Activated CD8-positive, alpha-beta T cell treated with anti-CD3 and anti-CD28 coated beads, Interleukin-2, amount 10 ng/mL, durations not matched to agents 7 days and 5 days (primary cell): ENCODE measurements at regions not wholly inside any gene's neighbourhood (a gene's known extent, or its start where the extent isn't known, plus 50 kb on each side); places are given as distances from the start of the nearest gene placed in this dataset.
"Not testable (repeated sequence)": the region's sequence is repeated elsewhere in the genome, so short reads cannot be mapped to it uniquely, and the experiment has no call there.

Source experiments
- ATAC-seq: fragments of 150-1000 bp; cut with Tn5 transposase; one replicate; pipeline ENCODE4 v1.10.0; 2021; ENCODE audit warnings: moderate library complexity
- CTCF ChIA-PET: fragments of 350-600 bp; sonication (Branson Sonifier 250); formaldehyde crosslinking; loops from one replicate; lab custom pipeline; 2021; ENCODE audit warnings: antibody characterized with exemption; lab: Charles Lee
- POLR2A ChIA-PET: fragments of 350-600 bp; sonication (Branson Sonifier 250); formaldehyde crosslinking; loops from one replicate; lab custom pipeline; 2021; ENCODE audit warnings: antibody characterized with exemption; lab: Charles Lee
- DNase-seq: peaks from one replicate; pipeline ENCODE4 v3.0.0-alpha.2; 2020
- H3K27ac Mint-ChIP-seq: one replicate; pipeline ENCODE4 v1.8.0; 2021; ENCODE audit warnings: mild to moderate bottlenecking, mixed read lengths
- H3K27me3 Mint-ChIP-seq: one replicate; pipeline ENCODE4 v1.8.0; 2021; ENCODE audit warnings: low read depth, mixed read lengths
- H3K36me3 Mint-ChIP-seq: one replicate; pipeline ENCODE4 v1.8.0; 2021; ENCODE audit warnings: low read depth, mixed read lengths
- H3K4me1 Mint-ChIP-seq: one replicate; pipeline ENCODE4 v1.8.0; 2021; ENCODE audit warnings: low read depth, mixed read lengths
- H3K4me3 Mint-ChIP-seq: one replicate; pipeline ENCODE4 v1.8.0; 2021; ENCODE audit warnings: mild to moderate bottlenecking, mixed read lengths
- H3K9me3 Mint-ChIP-seq: one replicate; pipeline ENCODE4 v1.8.0; 2022; ENCODE audit warnings: mixed read lengths; ENCODE audit not compliant: insufficient read depth

DNA sequence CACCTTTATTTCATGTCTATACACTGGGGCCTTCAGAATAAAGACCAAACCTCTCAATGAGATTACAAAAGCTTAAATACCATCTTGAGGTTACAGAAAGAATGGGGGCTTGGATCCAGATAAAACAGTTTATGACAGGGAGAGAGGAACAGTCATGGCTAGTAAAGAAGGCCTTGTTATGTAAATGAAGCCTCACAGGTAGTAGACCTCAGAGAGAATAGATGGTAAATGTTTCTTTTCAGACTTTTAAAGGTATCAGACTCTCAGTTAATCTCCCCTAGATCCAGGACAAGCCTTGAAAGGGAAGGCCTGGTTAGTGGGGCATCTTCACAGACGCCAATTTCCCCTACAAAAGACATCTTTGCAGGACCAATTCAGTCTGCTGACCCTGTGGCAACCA is 1325.6 kb downstream of the HACE1 start:
- H3K9me3 Mint-ChIP-seq: no peaks in the 10 kb centered on the region
- H3K36me3 Mint-ChIP-seq: no peaks in the 10 kb centered on the region
- H3K27me3 Mint-ChIP-seq: no peaks in the 10 kb centered on the region
- ChIA-PET POLR2A (no interaction called here), CTCF (no interaction called here)
- no peak overlapping the region for H3K4me3 Mint-ChIP-seq
- ATAC-seq: no peak
- no peak overlapping the region for H3K27ac Mint-ChIP-seq
- no peaks in the 10 kb centered on the region for H3K4me1 Mint-ChIP-seq
- no peak for DNase-seq

DNA sequence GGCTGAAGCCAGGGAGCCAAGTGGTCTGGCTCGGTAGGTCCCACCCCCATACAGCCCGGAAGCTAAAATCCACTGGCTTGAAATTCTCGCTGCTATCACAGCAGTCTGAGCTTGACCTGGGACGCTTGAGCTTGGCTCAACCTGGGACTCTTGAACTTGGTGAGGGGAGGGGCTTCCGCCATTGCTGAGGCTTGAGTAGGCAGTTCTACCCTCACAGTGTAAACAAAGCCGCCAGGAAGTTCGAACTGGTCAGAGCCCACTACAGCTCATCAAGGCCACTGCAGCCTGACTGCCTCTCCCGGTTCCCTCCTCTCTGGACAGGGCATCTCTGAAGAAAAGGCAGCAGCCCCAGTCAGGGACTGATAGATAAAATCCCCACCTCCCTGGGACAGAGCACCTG is 1337.7 kb downstream of the HACE1 start:
- H3K36me3 Mint-ChIP-seq: no peaks in the 10 kb centered on the region
- no peak overlapping the region for H3K4me3 Mint-ChIP-seq
- no peaks in the 10 kb centered on the region for H3K4me1 Mint-ChIP-seq
- ChIA-PET CTCF (no interaction called here), POLR2A (no interaction called here)
- peaks cover 4% of the 10 kb centered on the region for H3K9me3 Mint-ChIP-seq
- H3K27me3 Mint-ChIP-seq: no peaks in the 10 kb centered on the region
- ATAC-seq (no peak), DNase-seq (no peak)
- no peak overlapping the region for H3K27ac Mint-ChIP-seq

DNA sequence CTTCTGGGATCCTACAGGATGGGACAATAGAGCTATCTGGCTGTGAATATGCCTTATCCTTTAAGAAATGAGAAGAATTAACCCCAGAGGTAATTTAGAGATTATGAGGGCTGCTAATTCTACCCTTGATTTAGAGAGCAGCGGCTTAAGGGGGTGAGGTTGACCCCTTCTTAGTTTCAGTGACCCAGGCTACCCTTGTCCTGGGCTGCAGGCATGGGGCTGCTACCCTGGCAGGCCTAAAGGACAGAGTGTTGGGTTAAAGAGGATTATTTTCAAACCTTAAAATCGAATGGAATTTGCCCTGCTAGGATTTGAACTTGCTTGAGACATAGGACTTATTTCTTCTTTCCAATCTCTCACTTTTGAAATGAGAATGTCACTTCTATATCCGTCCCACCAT is 1343.4 kb downstream of the HACE1 start:
- Mint-ChIP-seq H3K36me3 (no peaks in the 10 kb centered on the region), H3K4me1 (no peaks in the 10 kb centered on the region), H3K9me3 (no peaks in the 10 kb centered on the region), H3K4me3 (no peak overlapping the region), H3K27ac (no peak overlapping the region), H3K27me3 (no peaks in the 10 kb centered on the region)
- CTCF ChIA-PET: no interaction called here
- ATAC-seq (no peak), DNase-seq (no peak)
- POLR2A ChIA-PET: no interaction called here

DNA sequence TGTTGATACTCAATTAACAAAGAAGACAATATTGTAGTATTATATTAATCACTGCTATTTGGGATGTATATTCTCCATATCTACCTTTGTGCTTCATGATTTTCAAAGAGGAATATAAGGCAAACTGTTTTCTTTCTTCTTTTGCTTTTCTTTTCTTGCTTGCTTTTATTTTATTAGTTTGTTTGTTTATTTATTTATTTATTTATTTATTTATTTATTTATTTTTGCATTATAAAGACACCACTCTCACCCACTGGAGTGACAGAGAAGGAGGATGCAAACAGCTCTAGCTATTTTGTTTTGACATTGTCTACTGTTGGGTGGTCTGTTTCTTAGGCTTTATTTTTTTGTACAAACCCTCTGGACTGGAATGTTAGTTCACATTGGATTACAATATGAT is 1352.7 kb downstream of the HACE1 start:
- H3K27ac Mint-ChIP-seq: no peak overlapping the region
- H3K27me3 Mint-ChIP-seq: no peaks in the 10 kb centered on the region
- no peak for ATAC-seq
- ChIA-PET POLR2A (no interaction called here), CTCF (no interaction called here)
- H3K9me3 Mint-ChIP-seq: no peaks in the 10 kb centered on the region
- no peak overlapping the region for H3K4me3 Mint-ChIP-seq
- DNase-seq: no peak
- no peaks in the 10 kb centered on the region for H3K36me3 Mint-ChIP-seq
- H3K4me1 Mint-ChIP-seq: no peaks in the 10 kb centered on the region

DNA sequence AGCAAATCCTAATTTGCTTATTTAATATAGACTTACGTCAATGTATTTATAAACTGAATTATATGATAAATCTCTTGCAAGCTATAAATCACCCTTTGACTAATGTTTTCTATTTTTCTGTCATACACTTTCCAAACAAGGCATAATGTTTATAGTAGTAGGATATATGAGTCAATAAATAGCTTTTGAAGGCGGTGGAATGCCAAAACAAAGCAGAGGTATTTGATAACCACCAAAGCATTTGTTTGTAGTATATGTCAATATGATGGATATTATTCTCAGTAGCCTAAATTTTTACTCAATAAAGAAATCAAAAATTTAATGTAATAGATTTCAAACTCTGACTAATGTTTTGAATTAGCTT is 1354.6 kb downstream of the HACE1 start:
- ChIA-PET CTCF (no interaction called here), POLR2A (no interaction called here)

DNA sequence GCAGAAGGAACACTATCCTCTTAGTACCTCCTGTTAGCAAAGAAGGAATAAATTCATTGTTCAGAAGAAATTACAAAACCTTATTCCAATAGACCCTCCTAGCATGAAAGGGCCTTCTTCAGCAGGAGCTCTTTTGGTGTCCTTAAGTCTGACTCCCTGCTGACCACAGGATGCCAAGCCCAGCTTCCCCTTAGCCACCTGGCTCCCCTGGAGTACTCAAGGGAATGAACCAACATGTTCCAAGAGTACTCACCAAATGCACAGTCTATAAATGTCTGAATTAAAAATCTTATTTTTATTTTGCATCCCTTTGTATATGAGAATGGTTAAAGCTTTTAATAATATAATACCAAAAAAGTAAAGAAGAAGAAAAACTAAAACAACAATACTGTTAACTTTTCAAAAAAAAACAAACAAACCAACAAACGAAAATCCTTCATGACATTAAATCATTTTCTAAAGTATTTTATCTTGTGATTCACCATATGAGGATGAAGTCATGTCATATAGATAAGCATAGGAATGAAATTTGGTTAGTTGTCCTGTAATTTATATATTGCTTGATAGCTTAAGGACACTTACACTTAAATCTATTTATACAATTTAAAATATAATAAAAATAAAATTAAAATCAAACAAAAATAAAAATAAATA is 1355.1 kb downstream of the HACE1 start:
- H3K36me3 Mint-ChIP-seq: no peaks in the 10 kb centered on the region
- CTCF ChIA-PET: no interaction called here
- no peak overlapping the region for H3K4me3 Mint-ChIP-seq
- POLR2A ChIA-PET: no interaction called here
- H3K27ac Mint-ChIP-seq: no peak overlapping the region
- no peak for DNase-seq
- H3K27me3 Mint-ChIP-seq: no peaks in the 10 kb centered on the region
- no peaks in the 10 kb centered on the region for H3K9me3 Mint-ChIP-seq
- no peak for ATAC-seq
- H3K4me1 Mint-ChIP-seq: no peaks in the 10 kb centered on the region

More for the DNA sequence above, 1354.6 kb downstream of the HACE1 start:
- Mint-ChIP-seq H3K4me3 (no peak overlapping the region), H3K4me1 (no peaks in the 10 kb centered on the region), H3K36me3 (no peaks in the 10 kb centered on the region), H3K9me3 (no peaks in the 10 kb centered on the region), H3K27me3 (no peaks in the 10 kb centered on the region), H3K27ac (no peak overlapping the region)
- no peak for ATAC-seq
- DNase-seq: no peak

DNA sequence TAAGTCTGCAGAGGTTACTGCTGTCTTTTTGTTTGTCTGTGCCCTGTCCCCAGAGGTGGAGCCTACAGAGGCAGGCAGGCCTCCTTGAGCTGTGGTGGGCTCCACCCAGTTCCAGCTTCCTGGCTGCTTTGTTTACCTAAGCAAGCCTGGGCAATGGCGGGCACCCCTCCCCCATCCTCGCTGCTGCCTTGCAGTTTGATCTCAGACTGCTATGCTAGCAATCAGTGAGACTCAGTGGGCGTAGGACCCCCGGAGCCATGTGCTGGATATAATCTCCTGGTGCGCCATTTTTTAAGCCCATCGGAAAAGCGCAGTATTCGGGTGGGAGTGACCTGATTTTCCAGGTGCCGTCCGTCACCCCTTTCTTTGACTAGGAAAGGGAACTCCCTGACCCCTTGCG is 1363.1 kb downstream of the HACE1 start:
- DNase-seq, H3K9me3 Mint-ChIP-seq, H3K36me3 Mint-ChIP-seq, ATAC-seq, H3K27me3 Mint-ChIP-seq, CTCF ChIA-PET, H3K4me3 Mint-ChIP-seq, H3K27ac Mint-ChIP-seq, H3K4me1 Mint-ChIP-seq, POLR2A ChIA-PET: not testable (repeated sequence)

DNA sequence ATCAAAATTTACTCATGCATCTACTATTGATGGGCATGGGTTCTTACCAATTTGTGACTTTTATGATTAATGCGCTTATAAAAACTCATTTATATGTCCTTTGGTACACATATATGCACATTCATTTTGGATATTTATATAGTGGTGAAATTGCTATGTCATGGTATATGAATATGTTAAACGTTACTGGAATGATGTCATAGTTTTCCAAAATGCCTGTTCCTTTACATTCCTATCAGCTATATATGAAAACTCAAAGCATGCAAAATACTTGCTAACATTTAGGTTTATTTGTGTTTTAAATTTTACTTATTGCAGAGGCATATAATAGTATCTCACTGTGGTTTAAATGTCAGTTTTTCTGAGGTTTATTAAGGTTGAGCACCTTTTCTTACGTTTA is 1403.1 kb downstream of the HACE1 start:
- CTCF ChIA-PET: no interaction called here
- Mint-ChIP-seq H3K27ac (no peak overlapping the region), H3K36me3 (no peaks in the 10 kb centered on the region), H3K27me3 (no peaks in the 10 kb centered on the region), H3K4me3 (no peak overlapping the region), H3K4me1 (no peaks in the 10 kb centered on the region), H3K9me3 (peaks cover 4% of the 10 kb centered on the region)
- ATAC-seq: no peak
- DNase-seq: no peak
- POLR2A ChIA-PET: no interaction called here

DNA sequence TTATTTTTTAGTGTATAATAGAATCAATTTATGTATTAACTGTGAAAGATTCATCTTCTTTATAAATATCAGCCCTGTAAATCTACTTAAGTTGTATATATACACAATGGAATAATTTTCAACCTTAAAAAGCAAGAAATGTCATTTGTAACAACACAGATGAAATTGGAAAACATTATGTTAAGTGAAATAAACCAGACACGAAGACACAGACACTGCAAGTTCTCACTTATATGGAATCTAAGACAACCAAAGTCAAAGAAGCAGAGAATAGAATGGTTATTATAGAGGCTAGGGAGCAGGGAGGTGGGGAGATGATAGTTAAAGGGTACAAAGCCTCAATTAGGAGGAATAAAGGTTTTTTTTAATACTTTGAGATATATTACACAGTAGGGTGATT is 1404.4 kb downstream of the HACE1 start:
- Mint-ChIP-seq H3K4me1 (no peaks in the 10 kb centered on the region), H3K9me3 (peaks cover 4% of the 10 kb centered on the region), H3K27me3 (no peaks in the 10 kb centered on the region), H3K36me3 (no peaks in the 10 kb centered on the region), H3K4me3 (no peak overlapping the region), H3K27ac (no peak overlapping the region)
- ATAC-seq (no peak), DNase-seq (no peak)
- POLR2A ChIA-PET: no interaction called here
- CTCF ChIA-PET: no interaction called here

DNA sequence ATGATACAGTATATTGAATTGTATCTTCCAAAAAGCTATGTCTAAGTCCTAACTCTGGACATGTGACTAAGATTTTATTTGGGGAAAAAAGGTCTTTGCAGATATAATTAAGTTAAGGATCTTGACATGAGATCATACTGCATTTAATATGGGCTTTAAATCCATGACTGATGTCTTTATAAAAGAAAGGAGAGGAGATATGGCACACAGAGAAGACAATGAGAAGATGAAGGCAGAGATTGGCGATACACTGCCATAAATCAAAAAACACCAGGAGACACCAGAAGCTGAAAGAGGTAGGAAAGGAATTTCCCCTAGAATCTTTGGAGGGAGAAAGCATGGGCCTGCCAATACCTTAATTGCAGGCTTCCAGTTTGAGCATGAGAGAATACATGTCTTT is 1450.2 kb downstream of the HACE1 start:
- H3K27ac Mint-ChIP-seq: no peak overlapping the region
- H3K9me3 Mint-ChIP-seq: no peaks in the 10 kb centered on the region
- CTCF ChIA-PET: no interaction called here
- no peak overlapping the region for H3K4me3 Mint-ChIP-seq
- no peaks in the 10 kb centered on the region for H3K36me3 Mint-ChIP-seq
- no peaks in the 10 kb centered on the region for H3K4me1 Mint-ChIP-seq
- POLR2A ChIA-PET: no interaction called here
- no peaks in the 10 kb centered on the region for H3K27me3 Mint-ChIP-seq
- DNase-seq (no peak), ATAC-seq (no peak)

DNA sequence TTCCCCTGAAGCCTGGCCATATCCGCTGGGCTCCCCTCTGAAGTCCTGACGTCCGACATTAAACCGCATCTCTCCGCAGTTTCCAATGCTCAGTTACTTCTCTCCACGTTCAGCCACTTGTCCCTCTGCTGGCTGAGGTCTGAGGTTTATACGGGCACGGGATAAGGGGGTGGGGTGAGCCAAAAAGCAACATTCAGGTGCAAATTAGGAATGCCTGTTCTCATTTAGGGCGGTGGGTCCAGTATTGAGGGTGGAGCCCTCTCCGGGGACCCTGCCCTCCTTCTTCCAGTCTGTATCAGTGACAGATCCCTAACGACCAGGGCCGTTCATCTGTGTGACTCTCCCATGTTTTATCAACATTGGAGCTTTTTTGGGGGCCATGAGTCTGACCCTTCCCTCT is 1454.4 kb downstream of the HACE1 start:
- no peak overlapping the region for H3K27ac Mint-ChIP-seq

DNA sequence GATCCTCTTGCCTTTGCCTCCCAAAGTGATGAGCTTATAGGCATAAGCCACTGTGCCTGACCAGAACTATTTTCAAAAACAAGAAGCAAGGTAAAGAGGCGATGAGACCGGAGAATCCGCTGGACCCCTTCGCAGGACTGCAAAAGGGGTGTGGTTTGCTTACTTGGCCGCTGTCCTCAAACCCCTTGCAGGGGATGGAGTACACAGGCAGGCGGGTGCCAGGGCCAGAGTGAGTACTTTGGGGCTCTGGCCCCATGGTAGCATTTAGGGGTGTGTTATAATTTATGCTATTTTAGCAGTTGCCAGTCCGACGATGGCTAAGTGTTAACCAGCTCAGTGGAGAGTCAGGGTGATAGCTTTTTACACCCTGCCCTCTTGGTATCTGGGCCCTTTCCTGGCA is 1454.9 kb downstream of the HACE1 start:
- no peaks in the 10 kb centered on the region for H3K27me3 Mint-ChIP-seq
- no peak overlapping the region for H3K27ac Mint-ChIP-seq
- no peak for DNase-seq
- ATAC-seq: no peak
- H3K9me3 Mint-ChIP-seq: no peaks in the 10 kb centered on the region
- no peaks in the 10 kb centered on the region for H3K36me3 Mint-ChIP-seq
- H3K4me3 Mint-ChIP-seq: no peak overlapping the region
- H3K4me1 Mint-ChIP-seq: no peaks in the 10 kb centered on the region
- ChIA-PET CTCF (no interaction called here), POLR2A (no interaction called here)

More for the DNA sequence above, 1454.4 kb downstream of the HACE1 start:
- no peak overlapping the region for H3K4me3 Mint-ChIP-seq
- DNase-seq (no peak), ATAC-seq (no peak)
- no peaks in the 10 kb centered on the region for H3K36me3 Mint-ChIP-seq
- ChIA-PET CTCF (no interaction called here), POLR2A (no interaction called here)
- no peaks in the 10 kb centered on the region for H3K4me1 Mint-ChIP-seq
- no peaks in the 10 kb centered on the region for H3K27me3 Mint-ChIP-seq
- H3K9me3 Mint-ChIP-seq: no peaks in the 10 kb centered on the region

DNA sequence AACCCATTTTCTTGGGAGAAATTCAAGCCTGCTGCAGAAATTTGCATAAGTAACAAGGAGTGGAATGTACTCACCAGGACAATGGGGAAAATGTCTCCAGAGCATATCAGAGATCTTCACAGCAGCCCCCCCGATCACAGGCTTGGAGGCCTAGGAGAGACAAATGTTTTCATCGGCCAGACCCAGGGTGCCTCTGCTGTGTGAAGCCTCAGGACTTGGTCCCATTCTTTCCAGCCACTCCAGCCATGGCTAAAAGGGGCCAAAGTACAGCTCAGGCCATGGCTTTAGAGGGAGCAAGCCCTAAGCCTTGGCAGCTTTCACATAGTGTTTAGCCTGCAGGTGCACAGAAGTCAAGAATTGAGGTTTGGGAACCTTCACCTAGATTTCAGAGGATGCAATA is 1463.0 kb downstream of the HACE1 start:
- ATAC-seq (no peak), DNase-seq (no peak)
- Mint-ChIP-seq H3K27ac (no peak overlapping the region), H3K4me1 (no peaks in the 10 kb centered on the region), H3K36me3 (no peaks in the 10 kb centered on the region), H3K9me3 (peaks cover 8% of the 10 kb centered on the region), H3K4me3 (no peak overlapping the region), H3K27me3 (no peaks in the 10 kb centered on the region)
- ChIA-PET CTCF (no interaction called here), POLR2A (no interaction called here)
